Keratinocyte (primary cell): ENCODE measurements at regions not wholly inside any gene's neighbourhood (a gene's known extent, or its start where the extent isn't known, plus 50 kb on each side); places are given as distances from the start of the nearest gene placed in this dataset.

Experiments used
- CTCF ChIP-seq, 3 experiments: IDR thresholded peaks in 1 of 3; conservative IDR thresholded peaks in 1 of 3; optimal IDR thresholded peaks in 1 of 3; 2 replicates in 2 of 3; 3 replicates in 1 of 3; pipeline versions ENCODE3 to v1.5.1; 2011; ENCODE audit warnings: low read length in 3 of 3, mild to moderate bottlenecking in 3 of 3, moderate library complexity in 2 of 3, control low read depth in 1 of 3, inconsistent platforms in 1 of 3; ENCODE audit not compliant: insufficient read depth in 2 of 3; ENCODE audit errors: extremely low read depth in 1 of 3
- EZH2 ChIP-seq: IDR thresholded peaks from one replicate; pipeline ENCODE4 v1.6.1; 2012; ENCODE audit warnings: inconsistent platforms, mild to moderate bottlenecking, low read length, moderate library complexity

GRCh38 chr22:48554893-48555572 is 1272.6 kb downstream of the BRD1 start:
- TF ChIP-seq CTCF (optimal IDR thresholded peaks at IDR 0.05 in 1 of 3, IDR thresholded peaks at IDR 0.05 in 1 of 3, conservative IDR thresholded peaks at IDR 0.05 in 1 of 3; ENCODE audit: extremely low read depth in 1 of 3, insufficient read depth in 2 of 3, low read length in 3 of 3) = no peak
- TF ChIP-seq EZH2 = no peak
